PC-3 (cell line): ENCODE measurements at regions not wholly inside any gene's neighbourhood (a gene's known extent, or its start where the extent isn't known, plus 50 kb on each side); places are given as distances from the start of the nearest gene placed in this dataset.

Experiments used
- ATAC-seq: fragments of 200-7000 bp; cut with Tn5 transposase; 2 replicates; pipeline ENCODE4 v1.9.1; 2020; ENCODE audit warnings: mild to moderate bottlenecking, moderate library complexity
- BruUV-seq: library from RNA; stranded (reverse); fragments of 400-500 nt; replicated peaks from 2 replicates; lab custom pipeline; 2021; lab: Mats Ljungman, UMichigan
- CTCF ChIA-PET: fragments of 300-600 bp; sonication (Branson Sonifier 250); formaldehyde crosslinking; loops from one replicate; lab custom pipeline; 2022; ENCODE audit warnings: antibody characterized with exemption; lab: Charles Lee
- POLR2A ChIA-PET: fragments of 300-600 bp; sonication (Branson Sonifier 250); formaldehyde crosslinking; loops from one replicate; lab custom pipeline; 2022; ENCODE audit warnings: antibody characterized with exemption; ENCODE audit not compliant: unreplicated experiment; lab: Charles Lee
- DNase-seq: peaks from one replicate; pipeline ENCODE4 v3.0.0-alpha.2; 2015
- H2AFZ ChIP-seq: fragments of 300-600 bp; sonication (generic); 2 replicates; pipeline ENCODE4 v1.6.0; 2016; ENCODE audit warnings: antibody characterized with exemption, low read length
- H3F3A ChIP-seq: fragments of 300-600 bp; sonication (generic); one replicate; pipeline ENCODE4 v1.6.0; 2017; ENCODE audit warnings: antibody characterized with exemption, low read length, control low read depth, mild to moderate bottlenecking; ENCODE audit not compliant: unreplicated experiment
- H3K27ac ChIP-seq: fragments of 300-600 bp; sonication (generic); 2 replicates; pipeline ENCODE4 v1.5.1; 2016; ENCODE audit warnings: mild to moderate bottlenecking, low read length
- H3K27me3 ChIP-seq: fragments of 300-600 bp; sonication (generic); 2 replicates; pipeline ENCODE4 v1.6.1; 2016; ENCODE audit warnings: low read length, mixed read lengths
- H3K36me3 ChIP-seq: fragments of 300-600 bp; sonication (generic); 2 replicates; pipeline ENCODE4 v1.6.1; 2016; ENCODE audit warnings: low read depth, mixed run types, low read length, mixed read lengths
- H3K4me1 ChIP-seq: fragments of 300-600 bp; sonication (generic); 2 replicates; pipeline ENCODE4 v1.5.1; 2016; ENCODE audit warnings: low read length; ENCODE audit not compliant: insufficient read depth
- H3K4me2 ChIP-seq: fragments of 300-600 bp; sonication (generic); 2 replicates; pipeline ENCODE4 v1.6.0; 2016; ENCODE audit warnings: low read length
- H3K4me3 ChIP-seq: fragments of 300-600 bp; sonication (generic); 2 replicates; pipeline ENCODE4 v1.5.1; 2016; ENCODE audit warnings: mild to moderate bottlenecking, low read length, mixed read lengths
- H3K79me2 ChIP-seq: fragments of 300-600 bp; sonication (generic); 2 replicates; pipeline ENCODE4 v1.6.1; 2017; ENCODE audit warnings: low read length, mixed read lengths
- H3K9ac ChIP-seq: fragments of 300-600 bp; sonication (generic); 2 replicates; pipeline ENCODE4 v1.6.0; 2016; ENCODE audit warnings: mild to moderate bottlenecking, low read length
- H3K9me2 ChIP-seq: fragments of 300-600 bp; sonication (generic); replicated peaks from 2 replicates; pipeline ENCODE4 v1.6.1; 2016; ENCODE audit warnings: mixed run types, low read length, mixed read lengths
- H3K9me3 ChIP-seq: fragments of 300-600 bp; sonication (generic); 2 replicates; pipeline ENCODE4 v1.6.1; 2016; ENCODE audit warnings: low read length, mixed read lengths
- H4K20me1 ChIP-seq: fragments of 300-600 bp; sonication (generic); 2 replicates; pipeline ENCODE4 v1.6.1; 2016; ENCODE audit warnings: low read length, mixed read lengths
- CTCF ChIP-seq: fragments of 300-600 bp; sonication (generic); conservative IDR thresholded peaks from 2 replicates; pipeline ENCODE4 v1.5.1; 2017; ENCODE audit warnings: antibody characterized with exemption, low read depth, mild to moderate bottlenecking, low read length
- EZH2 ChIP-seq: fragments of 300-600 bp; sonication (generic); IDR thresholded peaks from one replicate; pipeline ENCODE4 v1.6.1; 2017; ENCODE audit warnings: antibody characterized with exemption, mild to moderate bottlenecking, low read length; ENCODE audit not compliant: unreplicated experiment
- EZH2phosphoT487 ChIP-seq: fragments of 300-600 bp; sonication (generic); IDR thresholded peaks from 2 replicates; pipeline ENCODE4 v1.6.1; 2018; ENCODE audit warnings: mild to moderate bottlenecking, antibody characterized with exemption, low read length, borderline replicate concordance
- intact Hi-C: fragments of 100-400 bp; cut with micrococcal nuclease; formaldehyde crosslinking; loops from 2 replicates; pipeline ENCODE4 v1.9.0; 2023

- no peak for ATAC-seq
- H2AFZ ChIP-seq, result no peak overlapping the region
- H3K27me3 ChIP-seq, result peaks cover 7% of the 10 kb centered on the region; the same call in 1 of the 2 replicates
- no peaks in the 10 kb centered on the region for H3F3A ChIP-seq
- H3K4me3 ChIP-seq, result no peak overlapping the region
- BruUV-seq, result no TSS peak
- no peaks in the 10 kb centered on the region for H3K9me2 ChIP-seq
- H3K79me2 ChIP-seq, result no peaks in the 10 kb centered on the region
- no peaks in the 10 kb centered on the region for H3K36me3 ChIP-seq
- no peak for DNase-seq
- ChIA-PET CTCF (no interaction called here), POLR2A (no interaction called here)
- no peaks in the 10 kb centered on the region for H4K20me1 ChIP-seq
- H3K4me1 ChIP-seq, result no peaks in the 10 kb centered on the region
- TF ChIP-seq CTCF (no peak), EZH2phosphoT487 (no peak), EZH2 (no peak)
- no peak overlapping the region for H3K4me2 ChIP-seq
- no peak overlapping the region for H3K27ac ChIP-seq
- H3K9ac ChIP-seq, result no peak overlapping the region
- H3K9me3 ChIP-seq, result no peaks in the 10 kb centered on the region
- intact Hi-C loops, result no loop called here
These were observed 605.4 kb upstream of the LCORL start for GRCh38 chr4:18626996-18627395.

- Histone ChIP-seq H2AFZ (no peak overlapping the region), H3K79me2 (no peaks in the 10 kb centered on the region), H3K9ac (no peak overlapping the region), H3K27me3 (peaks cover 7% of the 10 kb centered on the region; the same call in 1 of the 2 replicates), H3K9me3 (no peaks in the 10 kb centered on the region), H3K4me1 (no peaks in the 10 kb centered on the region), H3K27ac (no peak overlapping the region), H3K9me2 (no peaks in the 10 kb centered on the region), H3K4me3 (no peak overlapping the region), H3F3A (no peaks in the 10 kb centered on the region), H4K20me1 (no peaks in the 10 kb centered on the region), H3K36me3 (no peaks in the 10 kb centered on the region), H3K4me2 (no peak overlapping the region)
- POLR2A ChIA-PET, result no interaction called here
- ATAC-seq (no peak), DNase-seq (no peak)
- CTCF ChIA-PET, result no interaction called here
- intact Hi-C loops, result no loop called here
- BruUV-seq, result no TSS peak
- TF ChIP-seq EZH2 (no peak), CTCF (no peak), EZH2phosphoT487 (no peak)
These were observed 604.8 kb upstream of the LCORL start for GRCh38 chr4:18626366-18626765.

- POLR2A ChIA-PET, result no interaction called here
- H3K9ac ChIP-seq, result no peak overlapping the region
- BruUV-seq, result no TSS peak
- H3K4me1 ChIP-seq, result no peaks in the 10 kb centered on the region
- H3K36me3 ChIP-seq, result no peaks in the 10 kb centered on the region
- peaks cover 38% of the 10 kb centered on the region for H3K27me3 ChIP-seq
- no peak overlapping the region for H2AFZ ChIP-seq
- ATAC-seq, result no peak
- H3F3A ChIP-seq, result no peaks in the 10 kb centered on the region
- intact Hi-C loops, result no loop called here
- no peaks in the 10 kb centered on the region for H3K9me3 ChIP-seq
- H3K79me2 ChIP-seq, result no peaks in the 10 kb centered on the region
- no peaks in the 10 kb centered on the region for H3K9me2 ChIP-seq
- no peak overlapping the region for H3K4me3 ChIP-seq
- CTCF ChIA-PET, result no interaction called here
- H3K27ac ChIP-seq, result no peak overlapping the region
- DNase-seq, result no peak
- no peak for TF ChIP-seq CTCF
- no peak for TF ChIP-seq EZH2
- TF ChIP-seq EZH2phosphoT487, result no peak
- H3K4me2 ChIP-seq, result no peak overlapping the region
- no peaks in the 10 kb centered on the region for H4K20me1 ChIP-seq
These were observed 599.6 kb upstream of the LCORL start for GRCh38 chr4:18621186-18621585.
